Right lobe of liver (tissue), 4 donors: ENCODE measurements at regions not wholly inside any gene's neighbourhood (a gene's known extent, or its start where the extent isn't known, plus 50 kb on each side); places are given as distances from the start of the nearest gene placed in this dataset.

ENCODE experiments used
- POLR2A ChIP-seq: fragments of 450-650 bp; IDR thresholded peaks from one replicate; pipeline ENCODE4 v1.6.1; 2017; ENCODE audit warnings: antibody characterized with exemption, mild to moderate bottlenecking
- TF ChIP-seq, protein P1 (sequence below), 4 donors: fragments of 200-600 bp in 3 of 4; fragments of 450-650 bp in 1 of 4; IDR thresholded peaks; one replicate each; pipeline versions ENCODE4 v1.5.1 to v1.8.0; 2016 to 2022; ENCODE audit warnings: antibody characterized with exemption in 4 of 4, mild to moderate bottlenecking in 2 of 4
- donor health status: DM: no; HTN: no; CAD: no.
- donor health status: DM: no; HTN: no; CAD: no.
- donor health status: DM: no; HTN: yes; CAD: no.

DNA sequence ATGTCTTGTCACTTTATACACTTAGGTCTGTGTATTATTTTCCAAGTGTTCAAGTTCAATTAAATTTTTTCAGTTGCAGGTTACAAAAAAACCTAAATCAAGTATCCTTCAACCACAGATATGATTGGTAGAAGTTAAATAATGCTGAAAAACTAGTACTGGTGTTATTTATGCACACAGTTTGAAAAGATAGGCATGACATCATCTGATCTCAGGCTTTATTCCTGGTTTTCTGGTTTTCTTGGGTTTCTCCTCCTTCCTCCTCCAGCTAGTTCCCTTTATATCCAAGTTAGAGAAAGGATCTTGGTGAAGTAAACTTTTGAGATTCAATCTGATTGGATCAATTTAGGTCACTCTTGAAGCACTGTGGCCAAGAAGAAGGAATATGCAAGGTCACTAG lies 1201.1 kb upstream of the B3GALT2 start:
- TF ChIP-seq, protein P1, sequence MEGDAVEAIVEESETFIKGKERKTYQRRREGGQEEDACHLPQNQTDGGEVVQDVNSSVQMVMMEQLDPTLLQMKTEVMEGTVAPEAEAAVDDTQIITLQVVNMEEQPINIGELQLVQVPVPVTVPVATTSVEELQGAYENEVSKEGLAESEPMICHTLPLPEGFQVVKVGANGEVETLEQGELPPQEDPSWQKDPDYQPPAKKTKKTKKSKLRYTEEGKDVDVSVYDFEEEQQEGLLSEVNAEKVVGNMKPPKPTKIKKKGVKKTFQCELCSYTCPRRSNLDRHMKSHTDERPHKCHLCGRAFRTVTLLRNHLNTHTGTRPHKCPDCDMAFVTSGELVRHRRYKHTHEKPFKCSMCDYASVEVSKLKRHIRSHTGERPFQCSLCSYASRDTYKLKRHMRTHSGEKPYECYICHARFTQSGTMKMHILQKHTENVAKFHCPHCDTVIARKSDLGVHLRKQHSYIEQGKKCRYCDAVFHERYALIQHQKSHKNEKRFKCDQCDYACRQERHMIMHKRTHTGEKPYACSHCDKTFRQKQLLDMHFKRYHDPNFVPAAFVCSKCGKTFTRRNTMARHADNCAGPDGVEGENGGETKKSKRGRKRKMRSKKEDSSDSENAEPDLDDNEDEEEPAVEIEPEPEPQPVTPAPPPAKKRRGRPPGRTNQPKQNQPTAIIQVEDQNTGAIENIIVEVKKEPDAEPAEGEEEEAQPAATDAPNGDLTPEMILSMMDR (IDR thresholded peaks at IDR 0.05) = no peak
- TF ChIP-seq POLR2A = no peak
